ENCODE measurements at regions not wholly inside any gene's neighbourhood (a gene's known extent, or its start where the extent isn't known, plus 50 kb on each side); places are given as distances from the start of the nearest gene placed in this dataset.

DNA sequence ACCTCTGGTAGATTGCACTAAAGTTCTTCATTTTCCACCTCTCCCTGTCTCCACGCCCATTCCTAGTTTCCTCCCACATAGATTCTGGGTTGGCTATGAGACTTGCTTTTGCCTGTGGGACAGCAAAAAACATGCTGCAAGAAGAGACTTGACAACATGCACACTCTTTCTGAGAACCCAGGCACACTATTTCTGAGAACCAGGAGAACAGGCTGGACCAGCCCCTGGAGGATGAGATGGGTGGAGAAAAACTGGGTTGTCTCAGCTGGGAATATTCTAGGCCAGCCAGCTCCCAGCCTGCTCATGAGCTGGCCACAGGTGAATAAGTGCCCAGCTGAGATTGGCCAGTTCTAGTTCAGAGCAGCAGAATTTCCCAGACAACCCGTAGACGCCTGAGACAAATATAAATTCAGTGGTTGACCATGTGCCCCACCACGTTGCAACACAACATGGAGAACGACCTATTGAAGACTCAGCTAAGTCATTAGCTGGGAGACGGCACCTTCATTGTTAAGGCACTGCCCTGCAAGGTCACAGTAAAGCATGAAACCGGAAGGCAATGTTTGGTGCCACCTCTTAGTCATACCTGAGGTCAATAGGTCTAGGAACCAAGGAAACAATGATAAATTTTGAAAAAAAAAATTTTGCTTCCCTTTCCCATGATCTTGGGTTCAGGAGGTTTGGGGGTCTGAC is 92.7 kb upstream of the AKR1E2 start:
- DNase-seq (ENCODE audit: extremely low read depth in 1 of 2, low read depth in 1 of 2), result no peak

DNA sequence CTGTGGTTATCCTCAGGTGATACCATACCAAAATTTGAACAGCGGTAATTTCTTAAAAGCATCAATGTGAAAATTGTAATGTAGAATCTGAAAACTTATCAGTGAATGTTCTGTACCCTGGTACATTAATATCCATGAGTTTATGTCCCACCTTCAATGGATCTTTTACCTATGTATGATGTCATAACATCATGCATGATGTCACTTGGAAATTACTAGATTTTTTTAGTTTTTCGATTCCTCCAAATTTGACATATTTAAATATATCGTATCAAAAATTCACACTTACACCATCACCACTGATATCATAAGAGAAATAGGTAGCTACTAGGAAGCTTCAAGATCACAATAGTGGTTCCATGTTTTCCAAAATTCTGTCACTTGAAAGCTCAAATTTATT is 95.0 kb upstream of the AKR1E2 start:
- no peak for DNase-seq (ENCODE audit: extremely low read depth in 1 of 2, low read depth in 1 of 2)

DNA sequence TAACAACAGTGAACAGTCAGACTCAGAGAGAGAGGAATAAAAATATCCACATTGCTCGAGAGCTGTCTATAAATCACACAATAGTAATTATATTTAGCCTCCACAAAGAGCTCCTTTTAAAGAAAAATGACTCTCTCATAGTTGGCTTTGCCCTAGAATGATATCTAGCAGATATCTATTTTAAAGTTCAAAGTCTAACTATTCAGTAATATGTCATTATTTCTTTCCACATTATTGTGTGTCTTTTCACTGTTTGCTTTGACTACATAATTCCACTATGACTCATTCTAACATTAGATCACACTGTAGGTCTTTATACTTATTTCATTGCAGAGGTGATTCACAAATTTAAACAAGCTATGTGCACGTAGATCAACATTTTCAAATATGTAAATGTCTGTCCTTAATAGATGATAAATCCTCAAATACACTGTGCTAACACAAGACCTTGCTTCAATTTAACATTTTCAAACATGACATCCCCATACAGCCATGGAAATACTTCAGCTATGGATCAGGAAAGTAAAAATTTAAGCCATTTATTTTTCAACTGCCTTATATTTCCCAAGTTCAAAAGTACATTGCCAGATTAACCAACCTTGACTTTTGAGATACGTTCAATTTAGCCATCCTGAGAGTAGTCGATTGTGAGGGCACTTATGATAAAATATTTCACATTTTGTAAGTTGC is 99.9 kb upstream of the AKR1E2 start:
- DNase-seq (ENCODE audit: extremely low read depth in 1 of 2, low read depth in 1 of 2), result no peak

DNA sequence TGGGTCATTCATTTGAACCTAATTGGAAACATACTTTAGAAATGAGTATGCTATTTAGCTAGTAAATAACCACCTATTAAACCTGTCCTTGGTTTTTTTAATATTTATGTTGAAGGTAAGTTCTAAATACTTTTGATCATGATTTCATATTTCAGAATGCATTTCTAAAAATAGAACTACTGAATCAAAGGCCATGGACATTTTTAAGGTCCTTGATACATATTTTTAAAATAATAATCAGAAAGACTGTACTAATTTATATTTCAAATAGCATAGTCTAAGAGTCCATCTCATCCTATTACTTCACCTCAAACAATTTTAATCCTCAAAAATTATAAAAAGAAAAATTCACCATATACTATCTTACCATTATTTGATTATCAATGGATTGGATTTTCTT is 102.1 kb upstream of the AKR1E2 start:
- DNase-seq (ENCODE audit: extremely low read depth in 1 of 2, low read depth in 1 of 2), result no peak

- no peak for DNase-seq (ENCODE audit: extremely low read depth in 1 of 2, low read depth in 1 of 2)
These were observed 103.8 kb upstream of the AKR1E2 start for GRCh38 chr10:4721999-4722753.

GRCh38 chr10:4720463-4720862 is 105.5 kb upstream of the AKR1E2 start:
- no peak for DNase-seq (ENCODE audit: extremely low read depth in 1 of 2, low read depth in 1 of 2)

DNA sequence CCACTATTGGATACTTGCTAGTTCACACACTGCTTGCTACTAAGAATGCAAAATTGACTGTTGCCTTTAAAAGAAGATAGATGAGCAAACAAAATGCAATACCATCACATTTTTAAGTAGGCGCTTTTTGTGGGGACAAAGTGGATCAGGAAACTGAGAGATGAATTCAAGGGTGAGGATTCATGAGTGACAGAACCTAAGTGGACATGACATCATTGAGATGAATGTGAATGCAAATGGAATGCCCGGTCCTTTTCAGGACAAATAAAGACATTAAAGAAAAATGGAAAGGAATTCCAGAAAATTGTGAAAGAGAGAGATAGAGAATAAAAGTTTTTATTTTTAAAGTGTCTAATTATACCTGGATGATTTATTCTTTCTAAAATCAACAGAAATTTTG is 106.3 kb upstream of the AKR1E2 start:
- no peak for DNase-seq (ENCODE audit: extremely low read depth in 1 of 2, low read depth in 1 of 2)

DNA sequence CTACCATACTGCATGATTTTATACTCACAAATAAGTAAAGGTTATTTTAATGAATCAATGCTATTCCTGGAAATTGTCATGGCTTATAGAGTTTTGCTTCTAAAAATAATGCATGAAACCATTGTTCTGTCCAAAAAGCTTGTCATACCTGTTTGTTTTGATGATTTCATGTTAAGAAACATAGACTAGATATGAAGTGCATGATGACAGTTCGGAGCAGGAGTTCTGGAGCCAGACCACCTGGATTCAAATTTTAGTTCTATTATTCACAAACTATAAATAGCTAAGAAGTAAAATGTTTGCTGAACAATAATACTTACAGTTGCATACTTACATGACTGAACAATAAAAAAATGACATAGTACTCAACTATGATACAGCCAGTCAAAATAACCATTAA is 107.0 kb upstream of the AKR1E2 start:
- no peak for DNase-seq (ENCODE audit: extremely low read depth in 1 of 2, low read depth in 1 of 2)

- no peak for DNase-seq (ENCODE audit: extremely low read depth in 1 of 2, low read depth in 1 of 2)
These were observed 107.5 kb upstream of the AKR1E2 start for GRCh38 chr10:4718544-4718943.

DNA sequence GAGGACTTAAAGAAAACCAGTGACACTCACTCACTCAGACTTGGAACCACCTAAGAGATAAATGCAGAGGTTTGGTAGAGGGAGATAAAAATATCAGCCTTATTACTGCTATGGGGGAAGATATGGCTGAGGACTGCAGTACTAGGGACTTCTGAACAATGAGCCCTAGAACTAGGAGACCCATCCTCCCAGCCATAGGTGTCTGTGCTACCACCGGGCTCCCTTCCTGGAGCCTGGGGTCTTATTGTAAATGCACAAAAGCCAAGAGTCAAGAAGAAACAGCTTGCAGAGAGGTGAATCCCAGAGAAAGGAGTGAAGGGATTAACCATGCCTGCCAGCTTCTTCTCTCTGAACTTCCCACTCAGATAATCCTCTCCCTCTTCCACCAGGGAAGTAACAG is 108.3 kb upstream of the AKR1E2 start:
- DNase-seq (ENCODE audit: extremely low read depth in 1 of 2, low read depth in 1 of 2), result no peak

- no peak for DNase-seq (ENCODE audit: extremely low read depth in 1 of 2, low read depth in 1 of 2)
These were observed 115.1 kb upstream of the AKR1E2 start for GRCh38 chr10:4710858-4711257.

DNA sequence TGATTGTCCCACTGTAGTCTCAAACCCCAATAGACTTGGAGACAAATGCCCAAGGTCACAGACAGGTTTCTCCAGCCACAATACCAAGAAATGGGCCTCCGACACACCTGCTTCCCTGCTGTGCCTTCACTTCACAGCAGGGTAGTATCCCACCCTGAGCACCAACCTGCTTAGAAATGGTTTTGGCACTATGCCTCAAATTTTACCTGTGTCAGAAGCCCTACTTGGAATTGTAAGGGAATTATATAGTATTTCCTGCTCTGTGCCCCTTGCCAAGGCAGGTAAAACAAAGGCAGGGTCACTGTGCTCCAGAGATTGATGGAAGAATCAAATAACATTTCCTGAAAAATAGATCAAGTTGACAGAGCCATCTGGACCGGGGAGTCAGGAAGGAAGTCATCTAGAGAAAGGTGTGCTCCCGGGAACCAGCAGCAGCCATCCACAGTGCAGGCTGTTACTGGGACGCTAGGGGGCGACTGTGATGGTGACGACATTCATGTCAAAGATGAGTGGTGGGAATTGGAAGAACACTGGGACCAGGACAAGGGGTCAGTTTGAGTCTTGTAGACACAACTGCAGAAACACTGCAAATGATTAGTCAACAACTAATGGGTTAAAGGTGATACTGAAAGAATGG is 117.8 kb upstream of the AKR1E2 start:
- DNase-seq (ENCODE audit: extremely low read depth in 1 of 2, low read depth in 1 of 2), result no peak

- no peak for DNase-seq (ENCODE audit: extremely low read depth in 1 of 2, low read depth in 1 of 2)
These were observed 118.8 kb upstream of the AKR1E2 start for GRCh38 chr10:4707221-4707620.

DNA sequence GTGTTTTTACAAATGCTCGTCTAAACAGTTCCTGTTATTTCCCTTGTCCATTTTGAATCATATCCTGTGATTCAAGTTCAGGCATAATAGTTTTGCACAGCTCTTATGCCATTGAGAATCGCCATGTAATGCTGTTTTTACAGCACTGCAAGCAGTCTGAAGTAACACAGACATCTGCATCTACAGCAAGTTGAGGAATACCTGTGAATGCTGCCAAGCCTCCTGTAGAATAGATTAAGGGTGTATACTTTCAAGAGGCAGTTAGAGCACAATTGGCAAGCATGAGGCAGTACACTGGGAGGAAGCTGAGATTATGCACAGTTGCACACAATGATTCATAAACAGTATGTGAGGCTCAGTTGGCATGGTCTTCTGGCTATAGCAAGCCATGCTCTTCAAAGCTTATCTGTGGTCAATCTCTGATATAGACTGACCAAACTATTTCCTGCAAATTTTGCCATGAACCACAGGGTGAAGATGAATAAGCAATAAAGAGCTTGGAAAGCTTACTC is 121.9 kb upstream of the AKR1E2 start:
- no peak for DNase-seq (ENCODE audit: extremely low read depth in 1 of 2, low read depth in 1 of 2)

- no peak for DNase-seq (ENCODE audit: extremely low read depth in 1 of 2, low read depth in 1 of 2)
These were observed 125.0 kb upstream of the AKR1E2 start for GRCh38 chr10:4701016-4701415.

DNA sequence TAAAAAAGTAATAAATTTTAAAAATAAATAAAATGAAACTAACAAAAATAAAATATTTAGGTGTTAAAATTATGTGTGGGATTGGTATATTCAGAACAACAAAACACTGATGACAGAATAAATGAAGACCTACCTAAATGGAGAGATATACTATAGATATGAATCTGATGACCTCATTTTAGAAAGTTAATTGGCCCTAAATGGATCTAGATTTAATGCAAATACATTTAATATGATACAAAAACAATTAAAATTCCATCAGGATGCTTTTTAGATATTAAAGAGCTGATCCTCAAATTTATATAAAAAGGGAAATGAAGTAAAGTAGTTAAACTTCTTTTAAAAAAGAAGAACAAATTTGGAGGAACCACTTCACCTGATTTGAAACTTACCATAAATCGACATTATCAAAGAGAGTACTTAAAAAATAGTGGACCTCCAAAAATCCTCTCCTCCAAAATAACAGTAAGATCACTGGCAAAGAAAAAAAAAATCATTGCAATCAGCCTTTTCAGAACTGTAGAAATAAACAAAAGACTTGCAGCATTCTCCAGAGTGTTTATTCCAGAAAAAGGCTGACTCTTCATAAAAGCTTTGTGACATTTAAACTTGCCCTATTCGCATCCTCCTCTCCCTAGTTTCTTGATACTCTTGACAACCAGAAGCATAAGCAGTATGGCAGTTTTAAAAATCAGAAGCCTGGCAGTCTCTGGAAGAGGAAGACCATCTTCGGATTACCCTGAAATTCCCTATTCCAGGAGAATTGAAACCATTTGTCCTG is 125.9 kb upstream of the AKR1E2 start:
- DNase-seq (ENCODE audit: extremely low read depth in 1 of 2, low read depth in 1 of 2), result no peak

DNA sequence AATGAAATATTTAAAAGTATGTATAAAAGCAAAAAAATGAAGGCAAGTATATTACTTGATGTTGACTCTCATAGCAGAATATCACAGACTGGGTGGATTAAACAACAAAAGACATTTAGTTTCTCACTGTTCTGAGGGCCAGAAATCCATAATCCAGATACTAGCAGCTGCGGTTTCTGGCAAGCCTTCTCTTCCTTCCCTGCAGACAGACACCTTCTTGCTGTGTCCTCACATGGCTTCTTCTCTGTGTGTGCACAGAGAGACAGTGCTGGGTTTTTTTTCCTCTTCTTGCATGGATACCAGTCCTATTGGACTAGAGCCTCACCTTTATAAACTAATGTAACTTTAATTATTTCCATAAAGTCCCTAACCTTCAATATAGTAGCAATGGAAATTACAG is 127.9 kb upstream of the AKR1E2 start:
- DNase-seq (ENCODE audit: extremely low read depth in 1 of 2, low read depth in 1 of 2), result no peak

DNA sequence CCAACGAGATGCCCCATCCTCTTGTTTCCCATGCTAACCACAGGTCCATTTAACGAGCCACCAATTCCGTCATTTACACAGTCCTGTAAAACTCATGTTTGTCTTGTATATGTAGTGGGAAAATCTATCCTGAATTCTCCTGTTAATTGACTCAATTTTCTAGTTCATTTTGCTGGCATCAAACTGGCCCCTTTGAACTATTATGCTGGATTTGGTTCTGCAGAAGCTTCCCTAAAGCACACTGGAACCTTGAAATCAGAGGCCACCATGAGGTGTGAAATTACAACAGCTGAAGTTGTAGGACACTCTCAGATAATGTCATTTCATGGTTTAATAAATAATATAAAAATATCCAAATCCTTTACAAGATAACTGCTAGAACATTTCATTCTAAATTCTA is 129.8 kb upstream of the AKR1E2 start:
- no peak for DNase-seq (ENCODE audit: extremely low read depth in 1 of 2, low read depth in 1 of 2)

- no peak for DNase-seq (ENCODE audit: extremely low read depth in 1 of 2, low read depth in 1 of 2)
These were observed 132.0 kb upstream of the AKR1E2 start for GRCh38 chr10:4693967-4694366.

DNA sequence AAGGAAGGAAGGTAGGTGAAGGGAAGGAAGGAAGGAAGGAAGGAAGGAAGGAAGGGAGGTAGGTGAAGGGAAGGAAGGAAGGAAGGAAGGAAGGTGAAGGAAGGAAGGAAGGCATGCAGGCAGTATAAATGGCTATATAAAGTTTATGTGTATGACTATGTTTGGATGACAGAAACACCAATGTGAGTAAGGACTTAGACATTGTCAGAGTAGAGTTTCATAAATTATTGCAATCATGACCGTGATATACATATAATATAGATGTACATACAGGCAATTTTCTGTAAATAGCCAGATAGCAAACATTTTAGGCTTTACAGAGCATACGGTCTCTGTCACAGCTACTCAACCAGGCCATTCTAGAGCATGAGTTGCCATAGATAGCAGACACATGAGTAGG is 133.8 kb upstream of the AKR1E2 start:
- DNase-seq (ENCODE audit: extremely low read depth in 1 of 2, low read depth in 1 of 2), result no peak

DNA sequence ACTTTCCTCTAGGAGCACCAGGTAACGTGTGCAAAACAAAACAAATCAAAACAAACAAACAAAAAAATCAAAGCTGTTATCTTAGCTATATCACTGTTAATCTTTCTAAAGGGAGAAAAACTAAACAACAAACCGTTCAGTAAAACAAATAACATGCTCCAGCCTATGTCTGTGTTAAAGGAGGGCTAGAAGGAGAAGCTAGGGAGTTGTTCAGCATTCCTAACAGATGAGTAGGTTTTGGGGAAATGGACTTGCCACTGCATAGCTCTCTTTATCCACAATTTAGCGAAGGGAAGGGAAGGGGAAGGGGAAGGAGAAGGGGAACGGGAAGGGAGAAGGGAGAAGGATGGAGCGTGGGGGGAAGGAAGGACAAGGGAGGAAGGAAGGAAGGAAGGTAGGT is 134.2 kb upstream of the AKR1E2 start:
- no peak for DNase-seq (ENCODE audit: extremely low read depth in 1 of 2, low read depth in 1 of 2)
